ENCODE measurements at regions not wholly inside any gene's neighbourhood (a gene's known extent, or its start where the extent isn't known, plus 50 kb on each side); places are given as distances from the start of the nearest gene placed in this dataset.
A peak's percentile ranks its signal among the peaks of the same experiment; 100 is the strongest.

DNA sequence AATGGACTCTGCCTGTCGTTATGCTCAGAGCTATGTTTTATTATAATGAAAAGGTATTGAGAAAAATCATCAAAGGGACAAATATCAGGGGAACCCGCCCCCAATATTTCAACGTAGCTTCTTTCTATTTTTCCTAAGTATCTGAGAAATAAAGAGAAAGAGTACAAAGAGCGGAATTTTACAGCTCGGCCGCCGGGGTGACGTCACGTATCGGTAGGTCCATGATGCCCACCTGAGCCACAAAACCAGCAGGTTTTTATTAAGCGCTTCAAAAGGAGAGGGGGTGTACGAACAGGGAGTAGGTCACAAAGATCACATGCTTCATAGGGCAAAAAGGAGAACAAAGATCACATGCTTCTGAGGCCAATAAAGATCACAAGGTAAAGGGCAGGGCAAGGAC, 281.6 kb upstream of the POM121L12 start:
- H3K27ac ChIP-seq (ENCODE audit: low read depth, low read length, poor library complexity, severe bottlenecking) = no peak overlapping the region
- no peaks in the 10 kb centered on the region for H3F3A ChIP-seq (ENCODE audit: insufficient read depth, low read length)
- no peak overlapping the region for H2AFZ ChIP-seq (ENCODE audit: low read length)
- no peak overlapping the region for H3K4me3 ChIP-seq (ENCODE audit: low read depth, low read length, poor library complexity, severe bottlenecking)
- no peaks in the 10 kb centered on the region for H3K27me3 ChIP-seq (ENCODE audit: insufficient read depth, low read length)
- H3K9me2 ChIP-seq (ENCODE audit: low read depth, low read length) = no peaks in the 10 kb centered on the region
- H4K20me1 ChIP-seq (ENCODE audit: insufficient read depth, low read length) = no peaks in the 10 kb centered on the region
- peaks cover 2% of the 10 kb centered on the region; the same call in 1 of the 2 replicates for H3K36me3 ChIP-seq (ENCODE audit: insufficient read depth, low read length)
- H3K79me2 ChIP-seq (ENCODE audit: insufficient read depth, low read length) = no peaks in the 10 kb centered on the region
- peaks cover 3% of the 10 kb centered on the region for H3K9me3 ChIP-seq (ENCODE audit: low read length)
- H3K4me2 ChIP-seq (ENCODE audit: low read length) = no peak overlapping the region
- peaks cover 42% of the 10 kb centered on the region for H3K4me1 ChIP-seq (ENCODE audit: insufficient read depth, low read length, severe bottlenecking)
- TF ChIP-seq, protein P1, sequence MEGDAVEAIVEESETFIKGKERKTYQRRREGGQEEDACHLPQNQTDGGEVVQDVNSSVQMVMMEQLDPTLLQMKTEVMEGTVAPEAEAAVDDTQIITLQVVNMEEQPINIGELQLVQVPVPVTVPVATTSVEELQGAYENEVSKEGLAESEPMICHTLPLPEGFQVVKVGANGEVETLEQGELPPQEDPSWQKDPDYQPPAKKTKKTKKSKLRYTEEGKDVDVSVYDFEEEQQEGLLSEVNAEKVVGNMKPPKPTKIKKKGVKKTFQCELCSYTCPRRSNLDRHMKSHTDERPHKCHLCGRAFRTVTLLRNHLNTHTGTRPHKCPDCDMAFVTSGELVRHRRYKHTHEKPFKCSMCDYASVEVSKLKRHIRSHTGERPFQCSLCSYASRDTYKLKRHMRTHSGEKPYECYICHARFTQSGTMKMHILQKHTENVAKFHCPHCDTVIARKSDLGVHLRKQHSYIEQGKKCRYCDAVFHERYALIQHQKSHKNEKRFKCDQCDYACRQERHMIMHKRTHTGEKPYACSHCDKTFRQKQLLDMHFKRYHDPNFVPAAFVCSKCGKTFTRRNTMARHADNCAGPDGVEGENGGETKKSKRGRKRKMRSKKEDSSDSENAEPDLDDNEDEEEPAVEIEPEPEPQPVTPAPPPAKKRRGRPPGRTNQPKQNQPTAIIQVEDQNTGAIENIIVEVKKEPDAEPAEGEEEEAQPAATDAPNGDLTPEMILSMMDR (IDR thresholded peaks at IDR 0.05; ENCODE audit: low read length) = no peak
- TF ChIP-seq EZH2 (IDR thresholded peaks at IDR 0.05; ENCODE audit: borderline replicate concordance, low read length) = no peak
- H3K9ac ChIP-seq (ENCODE audit: low read length) = no peak overlapping the region

DNA sequence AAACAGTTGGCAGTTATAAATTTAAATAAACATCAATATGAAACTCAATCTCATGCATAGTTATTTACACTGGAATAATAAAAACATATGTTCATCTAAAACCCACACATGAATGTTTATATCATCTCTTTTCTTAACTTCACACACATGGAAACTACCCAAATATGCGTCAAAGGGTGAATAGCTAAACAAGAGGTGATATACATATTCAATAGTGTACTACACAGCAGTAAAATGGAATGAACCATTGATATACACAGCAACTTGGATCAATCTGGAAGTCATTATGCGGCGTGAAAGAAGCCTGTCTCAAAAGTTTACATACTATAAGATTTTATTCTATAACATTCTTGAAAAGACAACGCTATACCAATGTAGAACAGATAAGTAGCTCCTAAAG, 282.5 kb upstream of the POM121L12 start:
- no peaks in the 10 kb centered on the region for H3K27me3 ChIP-seq (ENCODE audit: insufficient read depth, low read length)
- H3K9me3 ChIP-seq (ENCODE audit: low read length) = peaks cover 6% of the 10 kb centered on the region
- H3K36me3 ChIP-seq (ENCODE audit: insufficient read depth, low read length) = peaks cover 4% of the 10 kb centered on the region; the same call in 1 of the 2 replicates
- no peak overlapping the region for H3K27ac ChIP-seq (ENCODE audit: low read depth, low read length, poor library complexity, severe bottlenecking)
- TF ChIP-seq, protein P1 (IDR thresholded peaks at IDR 0.05; ENCODE audit: low read length) = no peak
- no peak for TF ChIP-seq EZH2 (IDR thresholded peaks at IDR 0.05; ENCODE audit: borderline replicate concordance, low read length)
- H3K9me2 ChIP-seq (ENCODE audit: low read depth, low read length) = no peaks in the 10 kb centered on the region
- H3K4me1 ChIP-seq (ENCODE audit: insufficient read depth, low read length, severe bottlenecking) = peaks cover 36% of the 10 kb centered on the region
- H3K4me3 ChIP-seq (ENCODE audit: low read depth, low read length, poor library complexity, severe bottlenecking) = no peak overlapping the region
- no peaks in the 10 kb centered on the region for H3F3A ChIP-seq (ENCODE audit: insufficient read depth, low read length)
- H4K20me1 ChIP-seq (ENCODE audit: insufficient read depth, low read length) = no peaks in the 10 kb centered on the region
- H2AFZ ChIP-seq (ENCODE audit: low read length) = no peak overlapping the region
- H3K79me2 ChIP-seq (ENCODE audit: insufficient read depth, low read length) = no peaks in the 10 kb centered on the region
- no peak overlapping the region for H3K4me2 ChIP-seq (ENCODE audit: low read length)
- no peak overlapping the region for H3K9ac ChIP-seq (ENCODE audit: low read length)

DNA sequence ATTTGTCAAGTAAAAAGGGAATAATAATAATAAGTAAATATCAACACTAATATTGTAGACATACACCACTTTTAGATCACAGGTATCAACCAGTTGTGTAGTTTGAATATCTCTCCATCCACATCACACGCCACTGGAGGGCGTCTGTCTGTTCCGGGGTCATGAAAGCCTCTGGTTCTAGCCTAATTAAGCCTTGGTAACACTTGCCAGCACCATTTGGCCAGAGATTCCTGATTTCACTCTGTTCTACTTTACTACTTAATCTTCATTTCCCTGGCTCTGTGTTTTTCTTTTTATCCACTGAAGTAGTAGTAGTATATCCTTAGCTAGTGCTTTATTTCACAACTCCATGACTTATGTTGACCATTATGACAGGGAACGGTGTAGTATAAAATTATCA, 285.6 kb upstream of the POM121L12 start:
- Histone ChIP-seq H3K27me3 (ENCODE audit: insufficient read depth, low read length) (no peaks in the 10 kb centered on the region), H3K79me2 (ENCODE audit: insufficient read depth, low read length) (no peaks in the 10 kb centered on the region), H3K9me3 (ENCODE audit: low read length) (peaks cover 6% of the 10 kb centered on the region), H3K36me3 (ENCODE audit: insufficient read depth, low read length) (peaks cover 4% of the 10 kb centered on the region; the same call in 1 of the 2 replicates), H2AFZ (ENCODE audit: low read length) (no peak overlapping the region), H3F3A (ENCODE audit: insufficient read depth, low read length) (no peaks in the 10 kb centered on the region), H4K20me1 (ENCODE audit: insufficient read depth, low read length) (no peaks in the 10 kb centered on the region), H3K4me1 (ENCODE audit: insufficient read depth, low read length, severe bottlenecking) (peaks cover 20% of the 10 kb centered on the region), H3K4me3 (ENCODE audit: low read depth, low read length, poor library complexity, severe bottlenecking) (no peak overlapping the region), H3K9ac (ENCODE audit: low read length) (no peak overlapping the region), H3K4me2 (ENCODE audit: low read length) (no peak overlapping the region), H3K9me2 (ENCODE audit: low read depth, low read length) (no peaks in the 10 kb centered on the region), H3K27ac (ENCODE audit: low read depth, low read length, poor library complexity, severe bottlenecking) (no peak overlapping the region)
- TF ChIP-seq, protein P1 (IDR thresholded peaks at IDR 0.05; ENCODE audit: low read length) = peak; percentile 66
- TF ChIP-seq EZH2 (IDR thresholded peaks at IDR 0.05; ENCODE audit: borderline replicate concordance, low read length) = no peak

Data from OCI-LY1 (cell line).